ENCODE measurements at regions not wholly inside any gene's neighbourhood (a gene's known extent, or its start where the extent isn't known, plus 50 kb on each side); places are given as distances from the start of the nearest gene placed in this dataset.
A peak's percentile ranks its signal among the peaks of the same experiment; 100 is the strongest.

GRCh38 chr4:81919810-81920209 lies 448.1 kb upstream of the RASGEF1B start:
- no peak for DNase-seq

- peak; percentile 31 for DNase-seq
These were observed 447.5 kb upstream of the RASGEF1B start for GRCh38 chr4:81919223-81919622.

- DNase-seq, result no peak
These were observed 443.7 kb upstream of the RASGEF1B start for GRCh38 chr4:81915430-81915829.

DNA sequence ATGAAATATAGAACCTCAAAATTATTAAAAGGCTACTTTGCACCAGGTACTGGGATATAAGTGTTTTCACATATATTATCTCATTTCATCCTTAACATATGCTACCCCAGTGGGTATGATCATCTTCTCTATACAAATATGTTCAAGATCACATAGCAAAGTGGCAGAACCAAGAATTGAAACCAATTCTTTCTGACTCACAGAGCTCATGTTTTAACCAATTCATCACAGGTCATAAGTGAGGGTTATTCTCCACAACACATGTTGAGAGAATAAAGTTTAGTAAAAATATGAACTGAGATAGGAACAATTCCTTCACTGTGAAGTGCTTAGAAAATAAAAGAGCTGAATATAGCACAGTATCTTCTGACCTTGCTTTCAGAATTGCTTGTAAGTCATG lies 442.9 kb upstream of the RASGEF1B start:
- DNase-seq, result no peak

DNA sequence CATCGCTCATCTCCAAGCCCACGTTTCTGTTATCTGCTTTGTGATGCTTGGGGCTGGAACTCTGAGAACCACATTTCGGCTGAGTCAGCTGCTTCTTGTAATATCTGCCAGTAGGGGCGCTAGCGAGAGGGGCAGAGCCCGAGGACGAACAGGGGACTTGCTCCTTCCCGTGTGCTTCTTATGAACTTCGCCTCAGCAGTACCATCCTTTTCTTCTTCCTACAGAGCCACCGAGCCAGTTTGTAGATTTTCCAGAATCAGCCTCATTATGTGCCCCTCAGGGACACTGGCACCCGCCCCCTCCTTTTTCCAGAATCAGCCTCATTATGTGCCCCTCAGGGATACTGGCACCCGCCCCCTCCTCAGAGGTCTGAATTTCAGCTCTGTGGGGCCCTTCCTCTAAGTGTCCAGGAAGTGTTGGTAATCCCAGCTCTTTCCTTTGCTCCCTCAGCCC lies 441.7 kb upstream of the RASGEF1B start:
- DNase-seq, result peak; percentile 40

DNA sequence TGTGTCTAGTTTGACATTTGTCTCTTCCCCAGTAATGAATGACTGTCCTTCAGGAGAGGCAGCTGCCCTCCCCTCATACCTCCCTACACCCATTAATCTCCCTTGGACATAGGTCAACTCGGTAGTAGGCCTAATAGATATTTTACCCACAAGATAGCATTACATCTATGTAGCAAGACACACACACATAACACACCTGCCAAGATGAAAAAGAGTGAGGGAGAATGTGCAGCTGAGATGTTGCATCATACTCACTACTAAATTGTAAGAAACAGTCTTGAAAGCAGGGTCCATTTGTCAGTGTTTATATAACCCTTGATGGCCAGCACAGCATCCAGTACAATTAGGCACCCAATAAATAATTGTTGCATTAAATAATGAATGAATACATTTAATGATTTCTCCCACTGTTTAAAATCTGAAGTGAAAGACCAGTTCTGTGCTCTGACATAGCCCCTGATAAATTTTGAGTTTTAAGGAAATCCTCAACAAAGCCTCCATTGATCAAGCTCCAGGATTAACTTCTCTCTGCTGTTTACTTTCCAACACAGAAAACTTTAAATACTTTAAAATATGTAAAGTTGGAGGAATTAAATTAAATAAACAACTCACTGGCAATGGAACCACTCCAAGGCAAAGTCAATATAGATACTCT lies 440.8 kb upstream of the RASGEF1B start:
- DNase-seq, result no peak

DNA sequence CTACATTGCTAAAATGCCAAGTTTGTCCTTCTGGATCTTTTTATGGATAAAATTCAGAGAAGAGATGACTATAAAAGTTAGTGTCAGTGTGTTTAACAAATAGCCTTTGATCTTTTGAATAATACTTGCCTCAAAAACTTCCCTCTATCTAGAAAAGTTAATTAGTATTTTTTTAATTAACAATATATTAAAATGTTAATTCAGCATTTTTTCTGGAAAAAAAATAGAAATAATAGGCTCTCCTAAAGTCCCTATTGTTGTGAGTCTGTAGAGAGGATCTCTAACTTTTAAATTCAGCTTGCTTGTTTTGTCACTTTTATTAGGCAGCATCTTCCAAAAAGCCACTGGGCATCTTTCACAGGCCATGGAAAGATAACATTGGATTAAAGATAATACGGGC lies 435.2 kb upstream of the RASGEF1B start:
- no peak for DNase-seq

DNA sequence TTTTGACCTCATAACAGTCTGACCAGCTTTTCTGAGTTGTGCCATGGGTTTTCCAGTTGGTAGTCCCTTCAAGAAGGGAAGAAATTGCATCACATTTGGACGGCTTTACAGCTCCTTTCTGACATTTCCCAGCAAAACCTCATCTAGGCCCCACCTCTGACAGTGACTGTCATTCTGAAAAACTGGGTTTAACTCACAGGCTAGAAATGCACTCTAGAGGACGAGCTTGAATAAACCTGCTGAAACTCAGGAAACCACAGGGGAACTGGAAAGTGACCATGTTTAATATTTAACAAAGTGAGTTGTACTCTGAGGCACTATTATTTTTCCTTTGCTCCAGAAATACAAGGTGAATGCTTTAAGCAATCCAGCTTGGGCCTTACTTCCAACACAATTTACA lies 434.3 kb upstream of the RASGEF1B start:
- peak; percentile 92 for DNase-seq

- no peak for DNase-seq
These were observed 432.4 kb upstream of the RASGEF1B start for GRCh38 chr4:81904121-81904520.

- no peak for DNase-seq
These were observed 431.5 kb upstream of the RASGEF1B start for GRCh38 chr4:81903212-81903611.

- DNase-seq, result no peak
These were observed 427.3 kb upstream of the RASGEF1B start for GRCh38 chr4:81898862-81899504.

DNA sequence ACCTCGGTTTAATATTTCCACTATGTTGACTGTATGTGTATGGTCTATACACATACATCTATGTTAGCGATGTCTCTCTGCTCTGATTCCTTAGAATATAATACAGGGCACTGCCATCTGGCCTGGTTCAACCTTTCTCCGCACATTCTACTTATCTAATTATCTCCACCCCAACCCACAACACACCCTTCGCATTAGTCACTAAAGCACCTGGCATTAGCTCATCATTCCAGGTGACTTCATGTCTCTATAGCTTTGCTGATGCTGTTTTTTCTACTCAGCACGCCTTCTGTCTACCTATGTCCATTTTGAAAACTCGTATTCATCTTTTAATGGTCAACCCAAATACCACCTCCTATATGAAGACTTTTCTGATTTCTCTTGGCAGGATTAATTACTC lies 425.2 kb upstream of the RASGEF1B start:
- no peak for DNase-seq

DNA sequence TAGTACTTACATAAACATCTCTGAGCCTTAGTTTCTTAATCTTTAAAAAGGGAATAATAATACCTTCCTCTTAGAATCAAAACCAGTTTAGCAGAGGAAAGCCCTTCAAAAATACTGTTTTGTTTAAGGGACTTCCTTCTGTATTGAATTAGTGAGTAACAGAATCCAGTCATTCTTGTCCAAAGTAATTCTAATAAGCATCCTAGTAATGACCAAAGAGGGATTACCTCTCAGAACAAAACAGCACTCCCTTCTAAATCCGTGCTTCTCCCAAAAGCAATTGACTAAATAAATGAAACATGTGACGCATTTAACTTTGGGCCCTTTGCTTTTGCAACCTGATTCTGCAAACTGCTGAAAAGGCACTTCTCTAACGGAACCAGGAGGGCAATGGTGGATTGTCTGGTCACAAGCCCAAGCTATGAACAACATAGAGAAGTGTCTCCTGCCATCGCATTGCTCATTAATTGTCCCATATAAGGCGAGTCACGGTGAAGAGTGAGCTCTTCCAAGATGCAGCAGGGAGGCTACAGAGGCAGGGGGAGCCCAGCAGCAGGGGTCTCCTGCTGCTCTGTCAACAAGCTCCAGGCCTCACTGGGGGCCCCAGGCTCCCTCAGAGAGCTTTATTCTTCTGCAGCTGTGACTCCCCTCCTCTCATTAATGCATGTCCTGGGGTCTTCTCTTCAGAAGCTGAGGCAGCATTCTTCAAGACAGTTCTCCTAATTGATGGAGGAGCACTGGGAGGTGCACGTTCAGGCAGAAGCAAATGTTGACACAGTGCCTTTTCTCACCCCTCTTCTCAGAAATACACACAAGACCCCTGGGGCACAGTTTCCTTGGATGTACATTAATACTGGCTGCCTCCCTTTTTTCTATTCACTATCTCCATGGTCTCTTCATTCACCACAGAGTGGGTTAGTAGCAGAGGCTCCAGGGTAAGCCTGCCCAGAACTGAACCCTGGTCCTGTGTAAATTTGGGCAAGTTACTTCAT lies 419.6 kb upstream of the RASGEF1B start:
- DNase-seq, result no peak

GRCh38 chr4:81884986-81885385 lies 413.3 kb upstream of the RASGEF1B start:
- DNase-seq, result no peak

GRCh38 chr4:81883530-81884450 lies 412.1 kb upstream of the RASGEF1B start:
- no peak for DNase-seq

GRCh38 chr4:81883004-81883403 lies 411.3 kb upstream of the RASGEF1B start:
- no peak for DNase-seq

- DNase-seq, result no peak
These were observed 410.3 kb upstream of the RASGEF1B start for GRCh38 chr4:81881855-81882621.

- peak; percentile 8 for DNase-seq
These were observed 404.4 kb upstream of the RASGEF1B start for GRCh38 chr4:81876106-81876505.

DNA sequence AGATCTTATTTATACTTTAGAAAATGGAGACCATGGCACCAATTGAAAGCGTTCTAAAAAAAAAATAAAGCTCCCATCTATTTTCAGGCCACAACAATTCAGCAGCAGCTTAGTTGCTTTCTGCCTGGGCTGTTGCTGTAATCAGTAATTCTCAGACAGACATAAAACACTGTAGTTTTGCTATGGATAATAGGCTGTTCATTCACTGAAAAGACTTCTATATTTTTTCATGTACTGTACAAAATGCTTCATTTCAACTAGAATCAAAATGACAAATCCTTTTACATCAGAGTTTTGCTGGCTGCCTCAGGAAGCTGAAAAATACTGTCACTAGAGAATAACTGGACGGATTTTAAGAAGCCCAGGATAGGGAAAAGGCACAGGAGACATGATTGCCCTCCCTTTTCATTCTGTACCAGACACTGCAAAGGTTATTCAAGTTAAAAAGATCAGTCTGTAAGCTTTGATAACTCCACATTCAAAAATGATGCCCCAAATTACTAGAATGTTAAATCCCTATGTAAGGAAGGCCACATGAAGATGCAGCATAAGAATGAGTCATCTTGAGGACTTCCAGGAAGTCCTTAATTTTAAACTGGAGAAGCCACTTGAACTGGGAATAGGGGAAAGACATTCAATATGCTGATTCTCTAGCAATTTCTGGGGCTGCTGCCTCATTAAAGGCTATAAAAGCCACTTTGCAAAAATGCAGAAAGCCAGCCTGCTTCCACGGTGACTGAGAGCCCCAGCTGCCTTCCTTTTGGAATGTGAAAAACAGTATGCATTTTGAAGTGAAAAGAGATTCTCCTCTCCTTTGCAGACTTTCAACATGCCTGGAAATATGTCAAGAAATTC lies 403.2 kb upstream of the RASGEF1B start:
- no peak for DNase-seq

DNA sequence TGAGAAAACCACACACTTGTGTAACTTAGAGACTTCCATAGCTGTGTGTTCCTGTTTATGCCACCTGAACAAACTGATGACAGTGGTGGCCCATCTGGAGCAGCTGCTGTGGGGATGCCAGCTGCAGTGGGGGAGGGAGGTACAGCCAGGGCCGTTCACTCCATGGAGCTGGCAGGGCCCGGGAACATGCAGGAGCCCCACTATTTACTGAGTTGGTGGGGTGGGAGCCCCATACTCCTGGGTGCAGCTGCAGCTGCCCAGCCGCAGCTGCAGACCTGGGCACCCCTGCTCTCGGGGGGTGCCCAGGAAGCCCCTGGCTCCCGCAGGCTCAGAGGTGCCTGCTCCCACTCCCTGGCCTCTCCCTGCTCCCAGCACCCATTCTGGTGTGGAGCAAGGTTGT lies 398.6 kb upstream of the RASGEF1B start:
- DNase-seq, result no peak

DNA sequence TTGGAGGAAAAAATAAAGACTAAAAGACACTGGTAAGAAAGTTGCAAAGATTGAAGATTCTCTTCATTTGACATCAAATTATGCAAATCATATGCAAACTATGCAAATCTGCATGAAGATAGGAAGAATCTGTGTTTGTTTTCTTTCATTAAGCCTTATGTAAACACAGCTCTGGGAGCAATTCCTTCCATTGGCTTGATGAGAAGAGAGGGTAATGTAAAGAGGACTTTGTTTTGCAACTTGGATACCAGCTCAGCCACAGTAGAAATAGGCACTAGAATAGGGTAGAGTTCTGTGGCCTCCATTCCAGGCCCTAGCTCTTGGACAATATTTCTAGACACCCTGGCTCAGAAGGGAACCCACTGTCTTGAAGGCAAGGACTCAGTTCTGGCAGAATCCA lies 388.4 kb upstream of the RASGEF1B start:
- no peak for DNase-seq
